HG03565 (cell line): ENCODE measurements at regions not wholly inside any gene's neighbourhood (a gene's known extent, or its start where the extent isn't known, plus 50 kb on each side); places are given as distances from the start of the nearest gene placed in this dataset.

Experiments
- ATAC-seq: cut with Tn5 transposase; IDR thresholded peaks from one replicate; pipeline ENCODE4 v1.9.1; 2021; ENCODE audit warnings: mild to moderate bottlenecking, moderate library complexity; ENCODE audit not compliant: unreplicated experiment

DNA sequence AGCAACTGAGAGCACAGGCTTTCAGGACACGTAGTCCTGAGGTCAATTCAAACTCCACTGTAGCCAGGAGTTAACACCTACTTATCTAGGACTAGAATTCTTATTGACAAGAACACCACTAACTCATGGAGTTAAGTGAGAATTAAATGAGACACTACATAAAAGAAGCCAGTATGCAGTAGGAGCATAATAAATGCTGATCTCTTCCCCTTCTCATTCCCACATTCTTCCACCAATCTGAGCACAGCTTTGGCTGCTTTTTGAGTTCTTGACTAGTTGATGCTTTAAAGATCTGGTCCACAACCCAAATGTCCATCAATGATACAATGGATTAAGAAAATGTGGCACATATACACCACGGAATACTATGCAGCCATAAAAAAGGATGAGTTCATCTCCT, 55.2 kb downstream of the TTC32 start:
- ATAC-seq = no peak

DNA sequence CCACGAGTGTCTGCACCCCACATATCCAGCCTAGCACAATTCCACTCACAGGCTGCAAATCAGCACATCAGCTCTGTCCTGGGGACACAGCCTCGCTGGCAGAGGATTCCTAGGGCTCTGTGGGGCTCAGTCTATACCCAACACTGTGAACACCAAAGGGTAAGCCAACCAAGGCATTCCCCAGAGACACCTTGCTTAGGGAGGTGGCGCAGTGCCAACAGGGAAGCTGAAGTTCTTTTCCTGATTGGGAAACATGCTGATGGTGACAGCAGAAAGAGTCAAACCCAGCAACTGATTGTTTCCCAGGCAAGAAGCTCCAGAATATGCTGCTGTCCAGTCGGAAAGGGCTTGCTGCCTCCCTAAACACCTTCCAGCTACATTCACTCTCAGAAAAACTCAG, 55.8 kb downstream of the TTC32 start:
- ATAC-seq = no peak

DNA sequence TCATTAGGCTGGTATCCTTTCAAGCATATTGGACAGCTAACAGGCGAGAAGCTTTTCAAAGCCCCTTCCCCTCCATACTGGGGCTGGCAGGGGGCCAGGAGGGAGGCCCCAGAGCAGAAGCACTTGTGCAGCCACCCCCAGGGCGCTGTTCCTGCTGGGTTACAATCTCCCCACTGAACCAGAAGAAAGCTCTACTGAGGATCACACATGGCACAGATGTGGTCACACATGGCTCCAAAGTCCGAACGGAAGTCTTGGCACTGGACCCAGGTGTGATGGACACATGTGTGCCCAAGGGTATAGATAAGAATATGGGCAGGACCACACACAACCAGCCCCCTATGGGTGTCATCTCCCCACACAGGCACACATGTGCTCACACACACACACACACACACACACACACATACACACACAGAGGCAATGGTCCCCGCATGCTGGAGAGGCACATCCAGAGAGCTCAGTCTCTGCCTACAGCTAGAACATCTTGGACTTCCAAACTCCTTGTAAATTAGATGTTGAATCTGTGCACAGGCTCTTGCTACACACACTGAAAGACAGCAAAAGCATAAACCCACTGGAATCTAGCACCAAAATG, 56.4 kb downstream of the TTC32 start:
- no peak for ATAC-seq

DNA sequence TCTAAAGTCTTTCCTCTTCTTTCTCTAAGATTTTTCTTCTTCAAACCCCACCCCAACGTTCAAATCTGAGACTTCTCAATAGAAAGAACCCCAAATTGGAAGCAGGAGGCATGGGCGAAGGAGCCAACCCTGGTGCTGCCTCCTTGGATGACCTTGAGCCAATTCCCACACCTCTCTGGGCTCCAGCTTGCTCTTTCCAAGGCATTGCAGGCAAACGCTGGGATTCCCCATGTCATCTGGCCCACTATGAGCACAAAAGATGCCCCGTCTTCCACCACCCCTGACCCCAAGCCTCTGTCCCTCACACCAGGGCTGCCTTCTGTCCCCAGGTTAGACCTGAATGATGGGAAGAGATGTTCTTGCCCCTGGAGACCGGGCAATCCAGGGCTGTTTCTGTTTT, 57.0 kb downstream of the TTC32 start:
- no peak for ATAC-seq

DNA sequence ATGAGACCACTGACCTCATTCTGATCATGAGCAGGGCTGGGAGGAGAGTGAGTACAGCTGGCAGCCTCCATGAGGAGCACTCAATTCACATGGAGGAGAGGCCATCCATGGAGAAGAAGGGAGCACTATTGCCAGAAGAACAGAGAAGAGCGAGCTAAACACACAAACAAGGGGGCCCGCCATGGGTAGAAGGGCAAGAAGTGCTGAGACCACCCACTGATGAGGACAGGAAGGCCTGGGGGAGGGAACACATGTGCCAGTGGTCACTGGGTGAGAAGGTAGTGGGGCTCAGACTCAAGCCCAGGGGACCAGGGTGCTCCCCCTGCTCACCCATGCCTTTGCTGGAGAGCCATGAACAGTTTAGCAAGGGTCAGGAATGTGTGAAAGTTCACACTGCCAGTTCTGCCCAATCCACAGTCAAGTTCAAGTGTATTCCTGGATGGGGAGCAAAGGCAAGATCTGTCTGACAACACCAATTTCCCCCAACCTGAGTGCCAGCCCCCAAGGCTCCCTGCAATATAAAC, 57.7 kb downstream of the TTC32 start:
- ATAC-seq = no peak

DNA sequence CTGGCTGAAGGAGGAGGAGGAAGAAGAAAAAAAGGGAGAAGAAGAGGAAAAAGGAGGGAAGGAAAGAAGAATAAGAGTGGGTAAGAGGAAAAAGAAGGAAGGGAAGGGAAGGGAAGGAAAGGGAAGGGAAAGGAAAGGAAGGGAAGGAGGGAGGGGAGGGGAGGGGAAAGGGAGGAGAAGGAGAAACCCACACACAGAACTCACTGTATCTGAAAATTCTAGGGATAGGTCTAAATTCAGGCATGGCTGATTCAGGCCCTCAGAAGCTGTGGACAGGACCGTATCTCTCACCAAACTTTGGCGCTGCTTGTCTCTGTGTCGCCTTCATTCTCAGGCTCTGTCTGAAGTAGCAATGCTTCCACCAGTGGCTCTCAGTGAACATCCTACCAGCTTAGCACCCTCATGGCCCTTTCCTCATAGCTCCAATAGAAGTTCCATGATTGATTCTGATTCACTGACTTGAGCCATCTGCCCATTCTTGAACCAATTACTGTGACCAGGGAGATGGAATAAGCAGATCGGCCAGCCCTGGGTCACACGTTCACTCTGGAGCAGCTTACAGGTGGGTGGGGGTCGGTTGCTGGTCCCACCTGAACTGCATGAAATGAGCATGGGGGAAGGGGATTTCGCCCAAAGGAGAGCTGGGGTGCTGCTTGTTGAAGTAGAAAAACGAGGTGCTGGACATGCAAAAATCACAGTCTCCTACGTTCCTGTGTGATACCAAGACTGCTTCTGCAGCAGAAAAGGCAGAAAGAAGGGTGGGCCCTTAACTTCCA, 59.7 kb downstream of the TTC32 start:
- ATAC-seq = no peak

DNA sequence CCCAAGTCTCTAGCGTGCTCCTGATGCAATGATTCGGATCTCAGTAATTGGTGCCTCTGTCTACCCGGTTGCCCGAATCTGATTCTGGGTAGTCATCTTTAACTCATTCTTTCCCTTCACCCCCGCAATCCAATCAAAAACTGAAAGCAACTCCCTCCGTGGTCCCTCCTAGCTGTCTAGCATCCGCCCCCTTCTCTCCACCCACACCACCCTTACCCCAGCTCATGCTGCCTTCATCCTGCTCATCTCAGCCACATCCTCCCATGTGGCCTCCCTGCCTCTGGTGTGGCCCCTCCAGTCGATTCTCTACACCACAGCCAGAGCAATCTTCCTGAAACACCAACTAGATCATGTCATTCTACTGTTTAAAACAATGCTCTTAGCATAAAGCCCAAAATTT, 62.3 kb downstream of the TTC32 start:
- no peak for ATAC-seq

DNA sequence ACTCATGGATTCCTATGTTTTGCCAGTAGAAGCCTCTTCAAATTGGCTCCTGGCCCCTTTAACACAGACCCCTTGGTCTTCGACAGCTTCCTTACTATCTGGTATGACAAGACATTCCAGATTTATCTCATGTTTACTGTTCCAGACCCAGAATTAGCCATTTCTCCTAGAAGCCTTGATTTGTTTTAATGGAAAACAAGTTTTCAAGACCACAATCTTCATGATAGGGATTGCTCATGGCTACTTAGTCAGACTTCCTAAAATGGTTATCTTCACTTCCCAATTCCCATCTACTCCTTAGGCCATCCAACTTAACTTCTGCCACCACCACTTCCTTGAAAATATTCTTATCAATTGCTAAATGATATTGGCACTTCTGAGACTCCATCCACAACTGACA, 63.2 kb downstream of the TTC32 start:
- no peak for ATAC-seq

DNA sequence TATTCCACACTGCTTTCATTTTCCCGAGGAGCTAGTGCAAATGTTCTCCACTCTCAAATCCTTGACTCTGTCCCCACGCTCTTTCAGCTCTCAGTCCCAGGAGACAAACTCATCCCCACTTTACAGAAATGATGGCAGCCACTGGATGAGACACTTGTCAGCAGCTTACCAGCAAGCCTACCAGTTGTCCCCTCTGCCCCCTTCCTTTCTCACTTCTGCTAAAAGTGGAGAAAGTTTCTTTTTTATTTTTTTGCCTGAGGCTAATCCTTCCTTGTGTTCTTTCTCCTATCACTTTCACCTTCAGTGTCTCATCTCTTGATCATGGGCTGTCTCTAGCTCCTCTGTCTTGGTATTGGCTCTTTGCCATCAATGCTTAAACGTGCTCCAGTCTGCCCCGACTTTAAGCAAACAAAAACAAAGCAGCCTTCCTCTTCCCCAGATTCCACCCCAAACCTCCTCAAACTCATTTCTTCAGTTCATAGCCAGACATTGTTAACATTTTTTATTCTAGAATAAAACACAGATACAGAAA, 64.5 kb downstream of the TTC32 start:
- ATAC-seq = no peak

DNA sequence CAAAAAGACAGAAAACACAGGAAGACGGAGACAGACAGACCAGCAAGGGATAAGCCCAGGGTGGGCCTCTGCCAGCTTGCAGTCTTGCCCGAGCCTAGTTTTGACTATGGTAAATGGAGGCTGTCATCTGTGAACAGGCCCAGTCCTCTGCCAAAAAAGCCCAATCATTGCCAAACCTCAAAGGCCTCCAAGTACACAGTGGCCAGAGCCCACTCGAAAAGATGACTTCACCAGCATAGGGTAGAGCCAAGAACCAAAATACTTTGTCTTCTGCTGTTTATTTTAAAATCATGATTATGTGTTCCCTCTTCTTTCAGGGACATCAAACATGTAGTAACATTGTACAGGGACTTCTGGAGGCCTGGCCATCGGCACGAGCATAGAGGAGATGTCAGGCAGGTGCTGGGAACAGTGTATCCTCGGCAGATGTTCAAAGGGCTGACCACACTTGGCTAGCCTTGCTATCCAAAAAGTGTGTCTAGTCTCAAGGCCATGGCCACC, 66.0 kb downstream of the TTC32 start:
- ATAC-seq = no peak

DNA sequence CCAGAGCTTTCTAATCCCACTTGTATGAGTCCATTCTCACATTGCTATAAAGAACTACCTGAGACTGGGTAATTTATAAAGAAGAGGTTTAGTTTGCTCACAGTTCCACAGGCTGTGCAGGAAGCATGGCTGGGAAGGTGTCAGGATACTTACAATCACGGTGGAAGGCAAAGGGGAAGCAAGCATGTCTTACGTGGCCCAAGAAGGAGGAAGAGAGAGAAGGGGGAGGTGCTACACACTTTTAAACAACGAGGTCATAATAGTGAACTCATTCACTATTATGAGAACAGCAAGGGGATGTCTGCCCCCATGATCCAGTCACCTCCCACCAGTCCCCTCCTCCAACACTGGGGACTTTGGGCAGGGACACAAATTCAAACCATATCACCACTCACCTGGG, 67.8 kb downstream of the TTC32 start:
- ATAC-seq = no peak

DNA sequence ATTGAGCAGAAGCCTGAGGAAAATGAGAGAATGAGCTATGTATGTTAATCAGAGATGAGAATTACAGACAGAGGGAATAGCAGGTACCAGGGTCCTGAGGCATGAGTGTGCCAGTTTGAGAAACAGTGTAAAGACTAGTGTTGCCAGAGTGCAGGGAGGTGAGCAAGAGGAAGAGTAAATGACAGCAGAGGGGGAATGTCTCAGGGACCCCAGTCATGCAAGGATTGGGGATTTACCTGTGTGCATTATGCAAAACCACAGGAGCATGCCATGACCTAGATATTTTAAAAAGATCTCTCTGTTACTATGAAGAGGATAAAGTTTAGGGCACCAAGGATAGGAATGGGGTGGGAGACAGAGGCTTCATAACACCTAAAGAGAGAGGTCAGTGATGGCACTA, 72.1 kb downstream of the TTC32 start:
- no peak for ATAC-seq

DNA sequence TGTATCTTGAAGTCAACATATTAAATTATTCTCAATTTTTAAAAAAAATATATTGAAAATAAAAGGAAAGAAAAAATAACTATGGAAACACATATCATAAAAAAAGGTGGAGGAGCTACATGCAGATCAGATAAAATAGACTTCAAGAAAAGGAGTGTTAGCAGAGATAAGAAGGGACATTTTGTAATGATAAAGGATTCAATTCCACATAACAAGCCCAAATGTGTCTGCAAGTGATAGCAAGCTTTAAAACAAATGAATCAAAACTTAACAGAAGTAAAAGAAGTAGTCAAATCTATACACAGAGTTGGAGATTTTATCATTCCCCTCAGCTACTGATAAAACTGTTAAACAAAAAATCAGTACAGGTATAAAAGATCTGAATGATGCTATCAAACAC, 74.9 kb downstream of the TTC32 start:
- ATAC-seq = no peak

DNA sequence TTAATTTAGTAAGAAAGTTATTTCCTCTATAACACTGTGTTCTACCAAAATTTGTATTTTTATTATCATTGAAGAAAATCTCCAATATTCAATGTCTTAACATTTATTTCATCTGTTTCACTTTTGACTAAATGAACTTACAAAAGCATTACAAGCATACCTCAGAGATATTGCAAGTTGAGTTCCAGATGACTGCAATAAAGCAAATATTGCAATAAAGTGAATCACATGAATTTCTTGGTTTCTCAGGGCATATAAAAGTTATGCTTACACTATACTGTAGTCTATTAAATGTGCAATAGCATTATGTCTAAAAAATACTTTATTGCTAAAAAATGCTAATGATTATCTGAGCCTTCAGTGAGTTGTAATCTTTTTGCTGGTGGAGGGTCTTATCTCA, 78.3 kb downstream of the TTC32 start:
- ATAC-seq = no peak

DNA sequence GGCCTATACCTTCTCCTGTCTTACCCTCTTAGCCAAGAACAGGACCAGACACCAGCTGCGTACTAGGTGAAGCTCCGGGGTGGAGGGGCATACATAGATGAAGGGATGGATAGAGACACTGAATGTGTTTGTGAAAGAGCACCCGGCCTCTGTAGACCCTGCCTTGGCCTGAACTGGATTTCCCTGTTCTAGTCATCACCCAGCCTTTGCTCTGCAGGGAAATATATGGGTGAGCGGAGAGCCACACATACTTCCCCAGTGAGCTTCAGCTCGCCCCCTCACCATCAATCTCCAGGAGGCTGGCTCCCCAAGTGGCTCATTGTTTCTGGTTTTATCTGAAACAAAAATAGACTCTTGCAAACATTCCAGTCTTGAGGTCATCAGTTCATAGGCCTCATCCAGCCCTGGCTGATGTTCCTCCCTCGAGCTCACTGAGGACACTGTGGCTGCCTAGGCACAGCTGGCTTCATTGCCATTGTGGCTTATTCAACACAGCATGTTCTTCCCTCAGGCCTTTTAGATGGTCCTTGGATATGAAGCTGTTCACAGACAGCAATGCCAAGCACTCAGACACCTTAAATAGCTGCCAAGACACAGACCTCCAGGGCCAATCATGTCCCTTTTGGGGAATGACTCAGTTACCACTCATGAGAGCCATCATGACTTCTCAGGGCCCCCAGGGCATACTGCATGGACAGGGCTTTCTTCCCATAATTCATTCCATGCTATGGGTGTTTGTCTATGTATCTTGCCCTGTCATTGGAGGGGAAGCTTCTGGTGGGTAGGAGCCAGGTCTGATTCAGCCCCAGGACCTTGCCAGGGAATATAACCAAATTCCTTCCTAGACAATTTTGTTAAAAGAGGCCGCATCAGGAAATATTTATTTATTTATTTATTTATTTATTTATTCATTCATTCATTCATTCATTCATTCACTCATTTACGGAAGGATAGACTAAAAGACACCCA, 82.4 kb downstream of the TTC32 start:
- ATAC-seq = no peak

DNA sequence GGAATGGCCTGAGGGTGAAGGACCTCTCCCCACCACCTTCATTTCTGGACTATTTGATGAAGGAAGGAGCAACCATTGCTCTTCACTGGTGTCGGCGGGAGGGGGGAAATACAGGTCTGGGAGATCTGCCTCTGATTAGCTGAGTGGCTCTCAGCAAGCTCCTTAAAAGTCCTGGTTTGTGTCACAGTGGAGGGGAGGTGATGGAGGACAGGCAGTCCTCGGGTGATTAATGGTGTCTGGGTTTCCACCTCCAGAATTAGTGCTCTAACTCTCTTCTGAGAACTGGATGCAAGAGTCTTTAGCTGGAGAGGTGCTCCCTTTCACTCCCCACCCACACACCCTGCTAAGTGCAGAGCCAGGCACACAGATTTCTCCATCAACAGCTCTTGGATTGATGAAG, 83.2 kb downstream of the TTC32 start:
- ATAC-seq = no peak

DNA sequence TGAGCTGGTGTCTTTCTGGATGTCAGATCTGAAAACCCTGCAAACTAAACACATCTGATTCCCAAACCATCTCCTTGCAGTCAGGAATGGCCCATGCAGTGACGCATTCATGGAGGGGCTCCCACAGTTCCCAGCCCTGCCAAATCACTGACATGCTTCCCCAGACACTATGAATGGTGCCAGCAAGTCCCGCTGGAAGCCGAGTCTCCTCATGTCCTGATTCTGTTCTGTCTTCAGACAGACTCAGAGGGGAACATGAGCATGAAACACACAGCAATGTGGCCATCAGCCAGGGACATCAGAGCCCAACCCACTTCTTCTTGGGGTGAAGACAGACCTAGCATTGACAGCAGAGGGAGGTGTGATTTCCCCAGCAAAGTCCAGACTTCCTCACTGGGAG, 83.7 kb downstream of the TTC32 start:
- ATAC-seq = no peak

DNA sequence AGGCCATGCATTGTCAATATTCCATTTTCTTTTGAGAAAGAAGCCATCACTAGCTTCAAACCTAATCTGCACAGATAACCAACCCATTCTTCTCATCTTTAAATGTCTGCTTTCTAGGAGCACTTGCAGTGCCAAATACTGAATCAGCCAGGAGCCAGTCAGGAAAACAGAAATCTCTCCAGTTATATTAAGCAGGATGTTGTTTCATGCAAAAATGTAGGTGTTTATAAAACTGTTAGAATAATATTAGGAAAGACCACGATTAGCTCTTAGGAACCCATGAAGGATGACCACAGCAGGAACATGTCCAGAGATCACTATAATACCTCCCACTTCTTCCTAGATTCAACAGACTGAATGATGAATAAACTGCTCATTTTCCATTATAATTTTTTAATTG, 86.0 kb downstream of the TTC32 start:
- ATAC-seq = no peak

DNA sequence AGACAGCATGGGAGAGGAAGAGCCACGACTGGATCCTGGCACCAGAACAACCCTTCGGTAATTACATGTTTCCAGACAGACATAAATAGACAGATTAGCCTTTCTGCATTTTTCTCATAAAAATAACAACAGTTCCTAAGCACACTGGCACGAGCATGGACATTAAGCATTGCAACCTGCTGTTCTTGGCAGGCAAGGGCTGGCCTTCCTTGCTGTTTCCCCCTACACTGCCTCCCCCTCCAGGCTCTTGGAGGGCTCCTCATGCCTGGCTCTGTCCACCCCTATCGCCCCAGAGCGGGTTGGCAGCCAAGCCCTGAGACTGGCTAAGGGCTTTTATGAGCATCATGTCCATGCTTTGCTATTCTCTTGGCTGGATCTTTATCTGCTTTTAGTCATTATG, 89.6 kb downstream of the TTC32 start:
- no peak for ATAC-seq

DNA sequence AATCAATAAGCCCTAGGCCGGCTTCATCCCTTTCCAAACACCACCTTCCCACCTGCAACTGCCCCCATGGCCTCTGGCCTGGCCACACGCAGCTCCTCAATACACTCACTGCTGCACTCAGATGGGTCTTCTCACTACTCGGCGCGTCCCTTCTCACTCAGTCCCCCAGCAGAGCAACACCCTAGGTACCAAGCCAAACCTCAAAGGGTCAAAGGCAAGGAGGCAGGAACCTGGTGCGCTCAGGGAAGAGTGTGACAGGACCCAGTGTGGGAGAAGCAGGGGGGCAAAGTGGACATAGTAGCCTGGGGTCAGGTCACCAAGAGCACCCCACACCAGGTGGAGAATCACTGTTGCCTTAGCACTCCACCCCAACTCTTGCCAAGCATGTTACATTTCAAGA, 90.6 kb downstream of the TTC32 start:
- no peak for ATAC-seq

DNA sequence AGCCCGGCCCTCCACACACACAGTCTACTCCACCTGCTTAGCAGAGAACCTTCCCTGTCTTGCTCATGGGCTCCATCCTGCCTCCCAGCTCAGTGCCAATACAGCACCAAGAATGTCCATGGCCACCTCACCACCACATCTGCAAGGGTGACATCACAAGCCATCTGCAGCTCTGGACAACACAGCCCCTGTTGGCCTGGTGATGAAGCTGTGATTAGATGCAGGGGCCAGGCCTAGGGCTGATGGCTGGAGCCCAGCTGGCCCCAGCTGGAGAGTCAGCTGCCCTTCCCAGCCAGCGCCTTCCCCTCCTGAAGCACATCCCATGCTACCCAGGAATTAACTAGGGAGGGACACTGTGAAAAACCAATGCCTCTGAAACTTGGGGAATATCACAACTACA, 91.1 kb downstream of the TTC32 start:
- no peak for ATAC-seq
